ENCODE measurements at regions not wholly inside any gene's neighbourhood (a gene's known extent, or its start where the extent isn't known, plus 50 kb on each side); places are given as distances from the start of the nearest gene placed in this dataset.

DNA sequence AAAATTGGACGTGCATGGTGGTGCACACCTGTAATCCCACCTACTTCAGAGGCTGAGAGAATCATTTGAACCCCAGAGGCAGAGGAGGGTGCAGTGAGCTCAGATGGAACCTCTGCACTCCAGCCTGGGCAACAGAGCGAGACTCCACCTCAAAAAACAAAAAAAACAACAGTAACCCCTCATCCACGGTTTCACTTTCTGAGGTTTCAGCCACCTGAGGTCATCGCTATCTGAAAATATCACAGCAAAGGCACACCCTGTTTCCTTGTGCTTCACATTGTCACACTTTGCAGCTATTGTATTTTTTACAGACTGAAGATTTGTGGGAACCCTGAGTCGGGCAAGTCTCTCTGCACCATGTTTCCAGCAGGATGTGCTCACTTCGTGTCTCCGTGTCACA is 54.1 kb upstream of the FOXQ1 start:
- DNase-seq (ENCODE audit: low read depth) = no peak

- no peak for DNase-seq (ENCODE audit: low read depth)
Observed at GRCh38 chr6:1256435-1257008, 55.4 kb upstream of the FOXQ1 start.

DNA sequence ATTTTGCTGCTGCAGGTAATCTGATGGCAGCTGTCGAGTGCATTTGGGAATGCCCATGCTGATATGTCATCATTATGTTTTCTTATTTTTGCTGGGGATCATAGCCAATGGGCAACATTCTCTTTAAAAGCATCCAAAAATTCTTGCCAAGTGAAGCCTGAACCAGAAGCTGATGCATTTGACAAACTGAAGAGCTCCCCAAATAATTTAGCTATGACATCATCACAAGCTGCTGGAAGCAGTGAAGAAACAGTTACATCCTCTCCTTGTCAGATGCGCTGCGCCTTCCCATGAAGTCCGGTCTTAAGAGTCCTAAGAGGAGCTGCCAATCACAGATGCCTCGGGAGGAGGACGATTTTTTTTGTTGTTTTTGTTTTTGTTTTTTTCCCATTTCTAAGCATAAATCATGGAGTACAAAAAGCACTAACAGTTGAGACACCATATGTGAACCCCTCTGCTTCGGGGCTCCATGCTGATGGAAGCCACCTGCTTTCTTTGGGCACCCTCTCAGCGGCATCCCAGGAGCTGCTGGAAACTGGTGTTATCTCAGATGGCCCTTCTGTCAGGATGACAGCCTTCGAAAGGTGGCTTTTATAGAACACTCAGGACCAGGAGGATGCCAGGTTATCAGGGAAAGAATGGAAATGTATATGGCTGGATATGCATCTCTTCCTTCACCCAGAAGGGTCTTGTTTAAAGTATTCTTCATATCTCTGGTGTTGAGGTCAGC is 56.1 kb upstream of the FOXQ1 start:
- peak; percentile 65 for DNase-seq (ENCODE audit: low read depth)

GRCh38 chr6:1254326-1254725 is 57.6 kb upstream of the FOXQ1 start:
- DNase-seq (ENCODE audit: low read depth) = no peak

DNA sequence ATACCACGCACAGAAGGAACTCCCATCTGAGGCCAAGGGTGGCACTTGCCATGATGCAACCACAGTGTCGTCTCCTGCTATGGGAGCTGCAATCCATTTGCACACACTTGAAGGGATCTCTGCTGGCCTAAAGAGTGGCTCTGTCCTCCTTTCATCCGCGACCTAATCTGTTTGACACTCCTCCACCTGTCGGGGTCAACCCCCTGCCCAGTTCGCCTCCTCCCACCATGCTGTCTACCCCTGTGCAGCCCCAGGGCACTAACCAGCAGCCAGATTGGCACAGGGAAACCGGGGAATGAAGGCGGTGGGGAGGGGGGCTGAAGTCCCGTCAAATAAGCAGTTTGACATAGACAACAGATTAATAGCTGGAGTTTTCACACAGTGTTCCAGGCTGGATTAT is 58.1 kb upstream of the FOXQ1 start:
- DNase-seq (ENCODE audit: low read depth) = no peak

DNA sequence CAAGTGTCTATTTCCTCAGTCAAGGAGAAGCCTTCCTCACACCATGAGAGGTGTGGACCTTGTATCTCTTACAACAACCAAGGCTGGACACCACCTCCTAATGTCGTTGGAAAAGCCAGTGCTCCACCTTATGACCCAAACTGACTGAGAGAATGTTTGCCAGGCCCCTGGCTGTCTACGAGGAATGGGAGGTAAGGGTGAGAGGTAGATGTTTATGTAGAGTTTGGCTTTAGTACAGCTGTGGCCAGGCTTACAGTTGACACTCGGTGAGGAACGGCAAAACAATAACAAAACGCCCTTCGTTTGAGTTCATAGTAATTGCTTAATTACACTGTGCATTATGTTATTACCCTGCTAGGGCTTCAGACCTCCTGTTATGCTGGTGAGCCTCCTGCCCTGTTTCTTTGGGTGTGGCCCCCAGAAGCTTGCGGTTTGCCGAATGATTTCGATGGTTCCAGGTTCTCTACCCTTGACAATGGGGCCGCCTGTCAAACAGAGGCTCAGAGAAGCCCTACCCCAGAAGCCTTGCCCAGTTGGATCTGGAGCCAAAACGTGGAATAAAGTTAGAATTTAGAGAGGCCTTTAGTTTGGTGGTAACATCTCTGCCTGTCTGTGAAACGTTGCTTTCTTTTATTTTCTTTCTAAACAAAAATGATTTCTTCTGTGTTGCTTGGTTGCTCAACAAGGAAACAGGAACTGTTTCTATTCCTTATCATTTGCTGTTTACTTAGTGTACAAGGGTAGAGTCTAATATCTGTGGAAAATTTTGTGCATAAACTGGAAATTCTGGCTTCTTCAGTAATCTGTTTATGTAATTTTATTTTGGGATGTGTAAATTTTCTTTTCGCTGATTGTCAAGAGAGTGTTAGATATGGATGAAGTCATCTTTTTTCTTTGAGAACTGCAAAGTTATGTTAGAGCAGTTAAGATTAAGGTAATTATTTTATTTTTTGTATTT is 60.4 kb upstream of the FOXQ1 start:
- DNase-seq (ENCODE audit: low read depth) = no peak

- peak; percentile 36 for DNase-seq (ENCODE audit: low read depth)
Observed at GRCh38 chr6:1250489-1251197, 61.3 kb upstream of the FOXQ1 start.

DNA sequence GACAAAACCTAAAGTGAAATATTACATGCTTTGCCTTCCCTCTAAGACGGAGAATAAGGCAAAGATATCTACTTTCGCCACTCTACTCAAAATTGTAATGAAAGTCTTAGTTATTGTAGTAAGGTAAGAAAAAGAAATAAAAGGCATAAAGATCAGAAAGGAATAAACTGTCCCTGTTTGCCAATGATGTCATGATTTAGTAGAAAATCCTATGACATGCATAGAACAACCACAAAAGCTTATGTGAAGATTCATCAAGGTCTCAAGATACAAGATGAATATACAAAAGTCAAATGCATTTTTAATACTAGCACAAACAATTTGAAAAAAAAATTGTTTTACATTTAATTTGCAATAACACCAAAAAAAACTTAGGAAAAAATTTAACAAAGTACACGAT is 64.0 kb upstream of the FOXQ1 start:
- no peak for DNase-seq (ENCODE audit: low read depth)

DNA sequence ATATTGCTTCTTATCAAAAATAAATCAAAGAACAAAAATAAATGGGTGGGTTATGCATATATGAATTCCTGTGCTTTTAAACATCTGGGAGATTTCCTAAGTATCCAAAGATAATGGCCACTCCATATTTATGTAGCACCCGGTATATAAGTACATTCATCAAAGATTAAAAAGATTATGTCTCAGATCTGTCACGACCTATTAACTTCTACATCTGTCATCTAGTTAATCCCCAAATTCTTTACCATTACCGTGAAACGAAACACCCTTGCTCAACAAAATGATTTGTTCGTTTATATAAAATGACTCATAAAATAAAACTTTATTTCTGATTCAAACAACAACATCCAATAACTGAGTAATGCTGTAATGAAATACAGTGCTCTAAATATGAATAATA is 64.8 kb upstream of the FOXQ1 start:
- peak; percentile 37 for DNase-seq (ENCODE audit: low read depth)

DNA sequence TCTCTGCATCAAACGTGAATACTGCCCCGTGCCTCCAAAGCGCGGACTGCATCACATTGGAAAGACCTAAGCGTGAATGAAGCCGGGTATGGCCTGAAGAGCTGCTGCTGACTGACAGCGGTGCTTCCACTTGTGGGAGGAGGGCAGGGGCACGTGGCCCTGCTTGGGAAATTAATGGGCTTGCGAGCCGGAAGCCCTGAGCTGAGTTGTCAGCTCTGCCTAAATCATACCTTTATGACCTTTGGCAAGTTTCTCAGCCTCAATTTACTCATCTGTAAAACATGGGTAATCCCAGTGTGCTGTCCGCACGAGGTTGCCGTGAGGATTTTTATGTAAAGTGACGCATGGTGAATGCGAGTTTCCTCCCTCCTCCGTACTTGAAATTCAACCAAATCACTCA is 67.0 kb upstream of the FOXQ1 start:
- DNase-seq (ENCODE audit: low read depth) = peak; percentile 60

GRCh38 chr6:1244278-1244677 is 67.6 kb upstream of the FOXQ1 start:
- no peak for DNase-seq (ENCODE audit: low read depth)

- DNase-seq (ENCODE audit: low read depth) = peak; percentile 95
Observed at GRCh38 chr6:1242446-1242845, 69.5 kb upstream of the FOXQ1 start.

DNA sequence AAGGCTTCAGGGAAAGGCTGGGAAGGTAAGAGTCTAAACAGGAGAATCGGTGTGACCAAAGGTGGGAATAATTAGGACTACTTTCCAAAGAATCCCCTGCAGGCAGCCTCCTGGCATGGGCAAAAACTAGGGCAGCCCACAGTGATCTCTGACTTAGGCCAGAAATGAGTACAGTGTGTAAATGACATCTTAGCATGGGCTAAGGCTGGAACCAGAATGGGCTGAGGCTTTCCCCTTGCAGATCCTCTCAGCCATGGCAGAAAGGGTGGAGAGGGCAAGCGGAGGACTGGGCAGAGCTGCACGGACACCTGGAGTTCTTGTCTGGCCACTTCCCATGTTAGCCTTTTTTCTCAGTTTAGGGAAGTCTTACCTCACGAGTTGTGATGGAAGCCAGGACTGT is 69.9 kb upstream of the FOXQ1 start:
- no peak for DNase-seq (ENCODE audit: low read depth)

DNA sequence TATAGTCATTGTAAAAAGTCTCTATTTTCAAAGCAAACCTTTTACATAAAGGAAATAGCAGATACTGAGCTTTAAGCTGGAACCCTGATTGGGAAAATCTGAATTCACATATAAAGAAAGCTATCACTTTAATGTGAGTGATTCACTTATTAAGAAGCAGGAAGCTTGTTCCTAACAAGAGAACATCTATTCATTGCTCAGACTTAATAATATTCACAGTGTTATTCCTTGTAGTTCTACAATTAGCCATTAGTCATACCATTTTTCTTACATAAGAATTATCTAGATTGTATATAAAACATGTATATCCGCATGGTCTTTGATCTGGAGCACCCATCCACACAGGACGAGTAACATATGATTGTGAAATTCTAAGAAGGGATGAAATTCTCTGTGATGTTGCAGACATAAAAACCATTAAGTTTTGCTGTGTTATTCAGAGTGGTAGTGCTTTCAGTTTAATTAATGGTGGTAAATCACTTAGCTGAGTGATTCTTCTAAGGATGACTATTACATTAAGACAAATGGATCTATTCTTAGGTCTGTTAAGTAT is 71.1 kb upstream of the FOXQ1 start:
- DNase-seq (ENCODE audit: low read depth) = peak; percentile 66

DNA sequence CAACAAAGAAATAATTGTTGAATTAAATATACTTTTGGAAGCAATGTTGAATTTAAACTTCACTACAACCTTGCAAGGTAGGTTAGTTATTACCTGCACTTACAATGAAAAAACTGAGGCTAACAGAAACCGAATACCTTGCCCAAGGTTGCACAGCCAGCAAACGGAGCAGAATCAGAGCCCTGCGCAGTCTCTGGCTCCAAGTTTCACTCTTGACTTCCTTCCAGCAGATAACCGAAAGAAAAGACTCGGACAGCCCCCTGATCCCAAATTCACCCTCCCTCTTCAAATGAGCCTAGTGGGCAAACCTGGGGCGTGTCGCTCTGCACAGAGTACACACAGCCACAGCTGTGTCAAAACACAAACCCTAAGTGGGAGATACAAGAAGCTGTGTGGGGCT is 72.1 kb upstream of the FOXQ1 start:
- DNase-seq (ENCODE audit: low read depth) = no peak

GRCh38 chr6:1238040-1238439 is 73.9 kb upstream of the FOXQ1 start:
- DNase-seq (ENCODE audit: low read depth) = no peak

DNA sequence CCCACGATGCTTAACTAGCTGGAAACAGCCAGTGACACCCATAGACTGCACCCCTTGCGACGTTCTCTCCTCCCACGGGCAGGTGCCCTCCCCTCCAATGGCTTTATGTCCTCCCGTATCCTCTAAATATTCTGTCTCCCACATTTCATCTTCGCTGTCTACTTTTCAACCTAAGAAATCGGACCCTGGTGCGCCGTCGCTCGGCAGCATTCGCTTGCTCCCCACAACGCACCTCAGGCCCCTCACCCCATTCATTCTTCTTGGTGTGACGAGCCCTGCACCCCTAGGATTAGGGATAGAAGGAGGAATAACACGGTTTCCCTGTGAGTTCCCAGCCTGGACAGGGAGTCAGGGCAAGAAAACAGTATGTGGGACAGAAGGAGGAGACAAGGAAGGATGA is 74.3 kb upstream of the FOXQ1 start:
- no peak for DNase-seq (ENCODE audit: low read depth)

DNA sequence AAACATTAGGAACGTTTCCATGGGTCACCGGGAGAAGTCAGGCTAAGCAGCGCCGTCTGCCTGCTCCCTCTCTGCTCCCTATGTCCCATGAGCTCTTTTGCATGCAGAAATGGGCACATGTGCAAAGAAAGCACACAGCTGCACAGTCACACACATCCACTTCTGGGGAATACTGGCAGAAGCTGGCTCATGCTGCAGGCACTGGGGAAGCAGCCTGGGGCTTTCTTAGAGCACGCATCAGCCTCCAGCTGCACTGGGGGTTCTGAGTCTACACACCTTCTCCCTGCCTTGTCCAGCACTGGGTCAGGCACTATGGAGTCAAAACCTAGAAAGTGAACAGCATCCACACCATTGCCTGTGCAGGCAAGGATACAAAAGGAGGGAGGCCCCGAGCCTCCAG is 76.1 kb upstream of the FOXQ1 start:
- no peak for DNase-seq (ENCODE audit: low read depth)

- no peak for DNase-seq (ENCODE audit: low read depth)
Observed at GRCh38 chr6:1233924-1234323, 78.0 kb upstream of the FOXQ1 start.

- DNase-seq (ENCODE audit: low read depth) = no peak
Observed at GRCh38 chr6:1232578-1232977, 79.3 kb upstream of the FOXQ1 start.

GRCh38 chr6:1231941-1232340 is 80.0 kb upstream of the FOXQ1 start:
- no peak for DNase-seq (ENCODE audit: low read depth)
